HG03045 (cell line): ENCODE measurements at regions not wholly inside any gene's neighbourhood (a gene's known extent, or its start where the extent isn't known, plus 50 kb on each side); places are given as distances from the start of the nearest gene placed in this dataset.

ENCODE experiments used
- ATAC-seq: cut with Tn5 transposase; IDR thresholded peaks from one replicate; pipeline ENCODE4 v1.9.1; 2021; ENCODE audit warnings: mild to moderate bottlenecking, moderate library complexity; ENCODE audit not compliant: unreplicated experiment

- ATAC-seq: no peak
These were observed 102.7 kb upstream of the TOP1 start for GRCh38 chr20:40925829-40926510.

GRCh38 chr20:40926928-40927327 is 101.7 kb upstream of the TOP1 start:
- ATAC-seq: no peak

DNA sequence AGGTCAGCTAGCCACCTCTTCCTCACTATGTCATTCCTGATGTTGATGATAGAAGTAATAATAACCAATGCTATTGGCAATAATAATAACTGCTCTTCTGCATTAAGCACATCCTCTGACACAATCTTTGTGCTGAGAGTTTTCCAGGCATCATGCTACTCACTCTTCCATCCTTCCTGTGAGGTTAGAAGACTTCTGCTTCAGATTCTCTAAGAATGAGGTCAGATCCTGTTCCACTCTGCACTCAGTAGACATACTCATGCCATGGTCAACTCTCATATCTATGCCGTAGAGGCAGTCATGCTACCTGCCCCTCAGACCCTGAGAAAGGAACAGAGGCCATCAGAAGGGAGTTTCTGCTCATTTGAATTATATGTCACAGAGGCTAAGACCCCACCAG is 98.1 kb upstream of the TOP1 start:
- no peak for ATAC-seq

- no peak for ATAC-seq
These were observed 97.1 kb upstream of the TOP1 start for GRCh38 chr20:40931410-40932044.

- ATAC-seq: no peak
These were observed 96.2 kb upstream of the TOP1 start for GRCh38 chr20:40932436-40932835.

GRCh38 chr20:40933758-40934157 is 94.9 kb upstream of the TOP1 start:
- ATAC-seq: no peak

GRCh38 chr20:40938020-40938419 is 90.6 kb upstream of the TOP1 start:
- no peak for ATAC-seq

DNA sequence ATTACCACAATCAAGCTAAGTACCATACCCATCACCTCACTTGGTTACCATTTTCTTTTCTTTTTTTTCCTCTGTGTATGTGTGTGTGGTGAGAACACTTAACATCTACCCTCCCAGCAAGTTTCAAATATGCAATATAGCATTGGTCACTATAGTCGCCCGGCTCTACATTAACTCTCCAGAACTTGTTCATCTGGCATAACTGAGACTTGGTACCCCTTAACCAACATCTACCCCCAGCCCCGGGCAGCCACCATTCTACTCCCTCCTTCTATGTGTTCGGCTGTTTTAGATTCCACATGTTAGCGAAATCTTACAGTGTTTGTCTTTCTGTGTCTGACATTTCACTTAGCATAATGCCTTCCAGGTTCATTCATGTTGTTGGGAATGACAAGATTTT is 89.0 kb upstream of the TOP1 start:
- ATAC-seq: no peak

DNA sequence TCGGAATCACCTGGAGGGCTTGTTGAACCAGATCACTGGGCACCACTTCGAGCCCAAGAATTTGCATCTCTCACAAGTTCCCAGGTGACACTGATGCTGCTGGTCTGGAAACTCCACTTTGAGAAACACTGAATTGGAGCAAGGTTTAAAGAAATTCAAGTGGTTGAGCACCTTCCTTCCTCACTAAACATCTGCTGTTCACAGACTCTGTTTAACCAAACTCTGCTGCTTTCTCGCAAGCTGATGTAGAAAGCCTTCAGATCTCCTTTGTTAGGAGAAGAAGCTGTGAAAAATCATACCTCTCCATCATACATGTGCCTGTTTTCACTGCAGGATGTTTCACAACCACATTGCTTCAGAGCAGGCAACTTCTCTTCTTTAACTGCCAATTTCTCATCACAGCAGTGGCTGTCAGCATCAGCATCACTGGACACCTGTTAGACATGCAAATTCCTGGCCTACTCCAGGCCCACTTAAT is 87.5 kb upstream of the TOP1 start:
- ATAC-seq: no peak

GRCh38 chr20:40942006-40942405 is 86.6 kb upstream of the TOP1 start:
- no peak for ATAC-seq

GRCh38 chr20:40942775-40943174 is 85.8 kb upstream of the TOP1 start:
- ATAC-seq: no peak

DNA sequence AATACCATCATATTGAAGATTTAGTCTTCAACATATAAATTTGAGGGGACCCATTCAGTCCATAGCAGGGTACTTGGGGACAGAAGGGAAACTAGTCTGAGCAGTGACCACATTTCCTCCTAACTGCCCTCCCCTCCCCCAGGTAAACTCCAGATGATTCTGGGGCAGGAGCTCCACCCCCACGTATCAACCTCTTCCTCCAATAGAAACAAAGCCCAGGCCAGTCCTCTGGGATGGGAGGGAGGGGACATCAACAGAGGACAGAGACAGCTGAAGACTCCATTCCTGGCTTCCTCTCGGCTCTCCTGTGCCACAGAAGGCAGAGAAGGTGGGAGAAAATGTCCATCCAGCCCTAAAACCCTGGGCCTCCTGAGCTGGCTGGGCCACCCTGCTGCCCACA is 85.0 kb upstream of the TOP1 start:
- ATAC-seq: no peak

DNA sequence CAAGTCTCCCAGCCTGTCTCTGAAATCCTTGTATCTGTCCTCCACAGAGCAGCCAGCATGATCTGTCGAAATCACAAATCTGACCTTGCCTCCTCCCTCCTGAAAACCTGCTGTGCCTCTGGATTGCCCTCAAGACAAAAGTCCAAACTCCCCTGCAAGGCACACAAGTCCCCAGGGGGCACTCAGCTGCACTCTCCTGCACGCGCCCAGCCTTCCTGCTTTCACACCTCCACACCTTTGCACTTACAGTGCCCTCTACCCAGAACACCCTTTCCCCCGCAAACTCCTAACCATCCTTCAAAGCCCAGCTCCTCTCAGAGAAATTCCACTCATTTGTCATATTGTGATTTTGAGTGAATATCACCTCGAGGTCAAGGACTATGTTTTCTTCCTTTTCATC is 83.4 kb upstream of the TOP1 start:
- no peak for ATAC-seq

DNA sequence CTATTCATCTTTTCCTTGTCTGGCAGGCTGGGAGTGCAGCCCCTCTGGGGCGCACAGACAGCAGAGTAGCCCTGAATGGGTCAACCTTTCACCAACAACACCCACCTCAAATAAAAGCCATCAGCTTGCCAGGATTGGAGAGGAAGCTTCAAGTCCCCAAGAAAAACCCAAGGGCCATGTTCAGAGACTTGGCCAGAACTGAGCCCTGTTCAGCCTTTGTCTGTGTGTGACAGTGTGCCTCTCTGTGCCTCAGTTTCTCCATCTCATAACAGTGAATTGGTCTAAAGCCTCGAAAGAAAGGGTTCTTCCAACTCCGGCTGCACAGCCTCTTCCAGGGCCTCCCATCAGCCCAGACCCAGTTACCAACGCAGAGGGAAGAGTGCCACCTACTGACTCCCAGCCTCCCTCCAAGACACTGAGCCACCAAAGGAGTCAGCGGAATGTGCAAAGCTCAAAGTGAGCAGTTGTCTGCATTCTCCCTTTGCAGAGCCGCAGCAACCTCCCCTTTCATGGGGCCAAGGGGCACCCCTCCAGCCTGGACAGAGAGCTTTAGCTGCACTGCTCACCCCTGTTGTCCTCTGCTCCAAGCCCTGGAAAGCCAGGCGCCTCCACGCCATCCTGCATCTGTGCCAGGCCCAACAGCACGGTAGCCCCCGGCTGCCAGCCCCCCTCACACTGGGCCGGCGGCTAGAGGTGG is 82.7 kb upstream of the TOP1 start:
- no peak for ATAC-seq

DNA sequence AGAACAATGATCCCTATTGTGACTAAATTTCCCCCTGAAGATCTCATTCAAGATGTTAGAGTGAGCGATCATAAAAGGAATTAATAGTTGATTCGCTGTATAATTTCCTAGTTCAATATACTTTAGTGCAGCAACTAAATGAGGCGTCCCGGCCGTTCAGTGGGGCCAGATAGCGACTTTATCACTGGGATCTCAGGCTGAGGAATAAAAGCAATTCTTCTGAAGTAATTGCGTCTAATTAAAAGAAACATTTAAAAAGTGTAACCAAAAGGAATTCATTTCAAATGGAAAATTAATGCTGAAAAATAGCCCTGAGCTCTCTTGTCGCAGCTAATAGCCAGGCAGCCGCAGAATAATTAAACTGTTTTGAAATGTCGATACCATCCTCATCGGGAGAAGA is 82.2 kb upstream of the TOP1 start:
- ATAC-seq: no peak

GRCh38 chr20:40948465-40949267 is 80.0 kb upstream of the TOP1 start:
- ATAC-seq: no peak

DNA sequence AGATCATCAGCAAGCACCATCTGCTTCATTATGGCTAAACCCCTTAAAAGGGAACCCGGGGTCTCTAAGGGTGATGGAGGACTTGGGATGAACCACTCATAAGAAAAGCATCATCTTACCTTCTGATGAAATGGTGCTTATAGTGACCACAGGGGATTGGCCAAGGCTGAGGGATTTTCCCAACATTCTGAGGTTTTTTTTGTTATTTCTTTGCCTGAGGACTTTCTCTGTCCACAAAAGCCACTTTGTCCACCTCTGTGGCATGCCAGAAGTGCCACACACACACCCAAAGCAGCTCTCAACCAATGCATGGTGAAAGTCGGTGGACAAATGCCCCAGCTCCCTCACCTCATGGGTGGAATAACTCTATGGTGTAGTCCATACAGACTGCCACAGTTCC is 79.3 kb upstream of the TOP1 start:
- no peak for ATAC-seq

GRCh38 chr20:40952136-40952535 is 76.5 kb upstream of the TOP1 start:
- ATAC-seq: no peak

- ATAC-seq: no peak
These were observed 75.2 kb upstream of the TOP1 start for GRCh38 chr20:40953416-40953815.

GRCh38 chr20:40953856-40954255 is 74.8 kb upstream of the TOP1 start:
- ATAC-seq: no peak

- ATAC-seq: no peak
These were observed 74.0 kb upstream of the TOP1 start for GRCh38 chr20:40954521-40955165.
